ENCODE measurements at regions not wholly inside any gene's neighbourhood (a gene's known extent, or its start where the extent isn't known, plus 50 kb on each side); places are given as distances from the start of the nearest gene placed in this dataset.

DNA sequence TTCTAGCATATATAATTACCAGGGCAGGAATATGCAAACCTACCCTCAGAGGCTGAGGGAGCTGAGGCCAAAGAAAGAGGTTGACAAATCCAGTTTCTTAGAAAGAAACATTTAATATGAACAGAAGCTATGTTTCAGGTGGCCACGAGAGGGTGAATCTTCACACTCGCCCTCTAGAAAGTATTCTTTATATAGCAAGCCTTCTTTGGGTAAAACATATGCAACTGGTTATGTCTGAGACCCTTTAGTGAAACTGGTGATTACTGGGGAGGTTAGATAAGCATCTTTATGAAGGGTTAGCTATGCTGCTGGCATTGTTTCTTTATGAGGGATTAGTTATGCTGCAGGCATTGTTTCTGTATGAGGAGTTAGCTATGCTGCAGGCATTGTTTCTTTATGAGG lies 50.7 kb upstream of the GOLGA6L2 start:
- Histone ChIP-seq H3K36me3 (ENCODE audit: control insufficient read depth, insufficient read depth, low read length) (no peaks in the 10 kb centered on the region), H2AK9ac (replicated peaks; ENCODE audit: low read depth, low read length, poor library complexity) (no peak overlapping the region), H2AFZ (replicated peaks; ENCODE audit: low read length, poor library complexity) (no peak overlapping the region), H3K14ac (replicated peaks; ENCODE audit: low read depth, low read length) (no peak overlapping the region), H4K5ac (ENCODE audit: low read depth, low read length) (no peak overlapping the region), H2BK5ac (ENCODE audit: low read depth, low read length, poor library complexity, severe bottlenecking) (no peak overlapping the region), H3K9me3 (ENCODE audit: control insufficient read depth, insufficient read depth, low read length) (peaks cover 4% of the 10 kb centered on the region; the same call in 1 of the 2 replicates), H3K27ac (ENCODE audit: insufficient read depth, low read length) (no peak overlapping the region), H2BK20ac (ENCODE audit: low read depth, low read length) (no peak overlapping the region), H3K56ac (ENCODE audit: extremely low read depth, insufficient read depth, low read length) (no peak overlapping the region), H3K4me2 (ENCODE audit: low read depth, low read length) (no peak overlapping the region), H3K4me1 (ENCODE audit: control insufficient read depth, insufficient read depth, low read length) (no peaks in the 10 kb centered on the region), H2AK5ac (ENCODE audit: low read depth, low read length) (no peak overlapping the region), H3K4me3 (ENCODE audit: insufficient read depth, low read depth, low read length) (no peak overlapping the region), H3K23ac (ENCODE audit: low read depth, low read length) (no peak overlapping the region), H3K79me1 (ENCODE audit: low read depth in 1 of 2, low read length in 2 of 2) (no peaks in the 10 kb centered on the region), H4K20me1 (ENCODE audit: insufficient read depth, low read length) (no peaks in the 10 kb centered on the region), H3K9me1 (ENCODE audit: insufficient read depth, low read length) (no peaks in the 10 kb centered on the region), H3K9ac (ENCODE audit: low read depth, low read length) (no peak overlapping the region), H4K91ac (ENCODE audit: insufficient read depth, low read depth, low read length) (no peak overlapping the region), H2BK15ac (ENCODE audit: low read depth, low read length) (no peak overlapping the region), H2BK120ac (ENCODE audit: low read depth, low read length) (no peak overlapping the region), H3K27me3 (ENCODE audit: control insufficient read depth, insufficient read depth, low read length) (no peaks in the 10 kb centered on the region), H3K4ac (ENCODE audit: low read depth, low read length) (no peak overlapping the region), H3K18ac (ENCODE audit: low read depth, low read length) (no peak overlapping the region), H4K8ac (ENCODE audit: low read depth in 2 of 2, low read length in 2 of 2) (no peak overlapping the region)
- BruUV-seq (replicated peaks), result no TSS peak
- in situ Hi-C loops (cut with MboI; ENCODE audit: low sequenced_read_pairs), result no loop called here
- ATAC-seq (ENCODE audit: low read depth), result no peak
- ChIA-PET CTCF (interaction anchor here (0.6 kb wide), 2 partner anchors 42 to 393 kb away, joined by 3 to 4 read pairs; no protein-coding TSS in a partner anchor), POLR2A (ENCODE audit: unreplicated experiment) (no interaction called here)
- no peak for TF ChIP-seq MAFK (IDR thresholded peaks at IDR 0.05; ENCODE audit: low read depth, low read length)
- no peak for TF ChIP-seq RCOR1 (IDR thresholded peaks at IDR 0.05; ENCODE audit: insufficient replicate concordance, low read length)
- TF ChIP-seq NFE2L2 (IDR thresholded peaks at IDR 0.05; ENCODE audit: low read depth, low read length), result no peak
- no peak for TF ChIP-seq MXI1 (IDR thresholded peaks at IDR 0.05; ENCODE audit: borderline replicate concordance, low read depth, low read length)
- TF ChIP-seq, protein P1, sequence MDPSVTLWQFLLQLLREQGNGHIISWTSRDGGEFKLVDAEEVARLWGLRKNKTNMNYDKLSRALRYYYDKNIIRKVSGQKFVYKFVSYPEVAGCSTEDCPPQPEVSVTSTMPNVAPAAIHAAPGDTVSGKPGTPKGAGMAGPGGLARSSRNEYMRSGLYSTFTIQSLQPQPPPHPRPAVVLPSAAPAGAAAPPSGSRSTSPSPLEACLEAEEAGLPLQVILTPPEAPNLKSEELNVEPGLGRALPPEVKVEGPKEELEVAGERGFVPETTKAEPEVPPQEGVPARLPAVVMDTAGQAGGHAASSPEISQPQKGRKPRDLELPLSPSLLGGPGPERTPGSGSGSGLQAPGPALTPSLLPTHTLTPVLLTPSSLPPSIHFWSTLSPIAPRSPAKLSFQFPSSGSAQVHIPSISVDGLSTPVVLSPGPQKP (IDR thresholded peaks at IDR 0.05; ENCODE audit: borderline replicate concordance, low read depth, low read length), result no peak
- no peak for TF ChIP-seq RAD21 (IDR thresholded peaks at IDR 0.05; ENCODE audit: low read length)
- no peak for TF ChIP-seq RFX5 (IDR thresholded peaks at IDR 0.05; ENCODE audit: low read depth, low read length)
- no peak for DNase-seq
- intact Hi-C loops (cut with micrococcal nuclease), result no loop called here
- WGBS, 2 experiments (ENCODE audit: extremely low coverage in 2 of 2, insufficient read length in 1 of 2), result no CpG with 5 or more reads among the region's 2 CpGs
- dilution Hi-C loops (cut with HindIII; ENCODE audit: low sequenced_read_pairs, unreplicated experiment), result no loop called here
